ENCODE measurements at regions not wholly inside any gene's neighbourhood (a gene's known extent, or its start where the extent isn't known, plus 50 kb on each side); places are given as distances from the start of the nearest gene placed in this dataset.
"Not testable (repeated sequence)": the region's sequence is repeated elsewhere in the genome, so short reads cannot be mapped to it uniquely, and the experiment has no call there.

DNA sequence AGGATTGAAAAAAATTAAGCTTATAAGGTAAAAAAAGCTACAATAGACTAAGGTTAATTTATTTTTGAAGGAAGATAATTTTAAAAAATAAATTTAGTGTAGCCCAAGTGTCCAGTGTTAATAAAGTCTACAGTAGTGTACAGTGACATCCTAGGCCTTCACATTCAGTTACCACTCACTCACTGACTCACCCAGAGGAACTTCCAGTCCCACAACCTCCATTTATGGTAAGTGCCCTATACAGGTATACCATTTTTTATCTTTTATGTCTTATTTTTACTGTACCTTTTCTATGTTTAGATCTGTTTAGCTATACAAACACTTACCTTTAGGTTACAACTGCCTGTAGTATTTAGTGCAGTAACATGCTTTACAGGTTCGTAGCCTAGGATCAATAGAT lies 79.8 kb upstream of the ZNF462 start:
- Mint-ChIP-seq H3K4me1 (ENCODE audit: low read depth, unreplicated experiment) (no peaks in the 10 kb centered on the region), H3K9me3 (ENCODE audit: low read depth, unreplicated experiment) (no peaks in the 10 kb centered on the region), H3K36me3 (ENCODE audit: insufficient read depth, unreplicated experiment) (no peaks in the 10 kb centered on the region), H3K4me3 (ENCODE audit: low read depth, unreplicated experiment) (no peak overlapping the region), H3K27ac (ENCODE audit: unreplicated experiment) (no peak overlapping the region), H3K27me3 (ENCODE audit: unreplicated experiment) (no peaks in the 10 kb centered on the region)
- intact Hi-C loops (cut with micrococcal nuclease; ENCODE audit: unreplicated experiment), result no loop called here
- CTCF ChIA-PET, result no interaction called here
- no TSS peak for BruUV-seq (replicated peaks)
- DNase-seq, result no peak
- no peak for TF ChIP-seq CTCF (IDR thresholded peaks at IDR 0.05; ENCODE audit: unreplicated experiment)

DNA sequence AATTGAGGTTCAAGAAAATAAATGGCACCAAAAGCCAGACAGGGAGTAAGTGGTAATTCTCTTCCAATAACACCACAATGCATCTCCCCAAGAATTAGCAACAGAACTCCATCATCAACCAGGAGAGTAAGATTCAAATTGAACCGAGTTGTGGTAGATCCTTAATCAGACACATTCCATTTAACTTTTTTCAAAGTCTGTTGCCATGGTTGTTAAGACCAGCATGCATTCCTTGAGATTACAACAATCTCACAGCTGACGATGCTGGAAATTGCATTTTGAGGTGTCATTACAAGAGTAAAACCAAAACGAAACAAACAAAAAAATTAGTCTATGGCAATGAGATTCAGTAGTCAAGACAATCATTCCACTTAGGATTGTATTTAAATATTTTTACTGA lies 78.9 kb upstream of the ZNF462 start:
- H3K36me3 Mint-ChIP-seq (ENCODE audit: insufficient read depth, unreplicated experiment), result no peaks in the 10 kb centered on the region
- intact Hi-C loops (cut with micrococcal nuclease; ENCODE audit: unreplicated experiment), result no loop called here
- no peak for TF ChIP-seq CTCF (IDR thresholded peaks at IDR 0.05; ENCODE audit: unreplicated experiment)
- no TSS peak for BruUV-seq (replicated peaks)
- no peak overlapping the region for H3K27ac Mint-ChIP-seq (ENCODE audit: unreplicated experiment)
- CTCF ChIA-PET, result no interaction called here
- no peaks in the 10 kb centered on the region for H3K9me3 Mint-ChIP-seq (ENCODE audit: low read depth, unreplicated experiment)
- DNase-seq, result no peak
- H3K4me3 Mint-ChIP-seq (ENCODE audit: low read depth, unreplicated experiment), result no peak overlapping the region
- H3K27me3 Mint-ChIP-seq (ENCODE audit: unreplicated experiment), result no peaks in the 10 kb centered on the region
- no peaks in the 10 kb centered on the region for H3K4me1 Mint-ChIP-seq (ENCODE audit: low read depth, unreplicated experiment)

- CTCF ChIA-PET, result no interaction called here
- Mint-ChIP-seq H3K27ac (ENCODE audit: unreplicated experiment) (no peak overlapping the region), H3K4me1 (ENCODE audit: low read depth, unreplicated experiment) (no peaks in the 10 kb centered on the region), H3K9me3 (ENCODE audit: low read depth, unreplicated experiment) (no peaks in the 10 kb centered on the region), H3K4me3 (ENCODE audit: low read depth, unreplicated experiment) (no peak overlapping the region), H3K27me3 (ENCODE audit: unreplicated experiment) (no peaks in the 10 kb centered on the region), H3K36me3 (ENCODE audit: insufficient read depth, unreplicated experiment) (no peaks in the 10 kb centered on the region)
- BruUV-seq (replicated peaks), result no TSS peak
- intact Hi-C loops (cut with micrococcal nuclease; ENCODE audit: unreplicated experiment), result no loop called here
- no peak for DNase-seq
- no peak for TF ChIP-seq CTCF (IDR thresholded peaks at IDR 0.05; ENCODE audit: unreplicated experiment)
Observed at GRCh38 chr9:106785200-106785599, 77.8 kb upstream of the ZNF462 start.

- CTCF ChIA-PET; H3K36me3 Mint-ChIP-seq (ENCODE audit: insufficient read depth, unreplicated experiment); H3K27ac Mint-ChIP-seq (ENCODE audit: unreplicated experiment); DNase-seq; H3K27me3 Mint-ChIP-seq (ENCODE audit: unreplicated experiment); BruUV-seq (replicated peaks); H3K4me1 Mint-ChIP-seq (ENCODE audit: low read depth, unreplicated experiment); intact Hi-C loops (cut with micrococcal nuclease; ENCODE audit: unreplicated experiment); H3K4me3 Mint-ChIP-seq (ENCODE audit: low read depth, unreplicated experiment); H3K9me3 Mint-ChIP-seq (ENCODE audit: low read depth, unreplicated experiment): not testable (repeated sequence)
Observed at GRCh38 chr9:106788021-106788420, 74.9 kb upstream of the ZNF462 start.

- H3K27ac Mint-ChIP-seq (ENCODE audit: unreplicated experiment), result no peak overlapping the region
- peaks cover 16% of the 10 kb centered on the region for H3K4me1 Mint-ChIP-seq (ENCODE audit: low read depth, unreplicated experiment)
- DNase-seq, result no peak
- H3K27me3 Mint-ChIP-seq (ENCODE audit: unreplicated experiment), result peaks cover 18% of the 10 kb centered on the region
- CTCF ChIA-PET, result no interaction called here
- intact Hi-C loops (cut with micrococcal nuclease; ENCODE audit: unreplicated experiment), result loop anchor here (10.0 kb wide), 1 partner anchor 80 kb away; no protein-coding TSS in a partner anchor
- no peak for TF ChIP-seq CTCF (IDR thresholded peaks at IDR 0.05; ENCODE audit: unreplicated experiment)
- no peaks in the 10 kb centered on the region for H3K36me3 Mint-ChIP-seq (ENCODE audit: insufficient read depth, unreplicated experiment)
- no TSS peak for BruUV-seq (replicated peaks)
- H3K9me3 Mint-ChIP-seq (ENCODE audit: low read depth, unreplicated experiment), result peaks cover 4% of the 10 kb centered on the region
- no peak overlapping the region for H3K4me3 Mint-ChIP-seq (ENCODE audit: low read depth, unreplicated experiment)
Observed at GRCh38 chr9:106795031-106795430, 67.9 kb upstream of the ZNF462 start.
